Liver (tissue), 3 donors: ENCODE measurements at regions not wholly inside any gene's neighbourhood (a gene's known extent, or its start where the extent isn't known, plus 50 kb on each side); places are given as distances from the start of the nearest gene placed in this dataset.

Experiments used
- CTCF ChIP-seq: fragments of 150-350 bp; IDR thresholded peaks from 2 replicates; pipeline ENCODE4 v1.5.1; 2017; ENCODE audit warnings: improper control_type of control experiment, low read depth, low read length; ENCODE audit not compliant: missing input control
- GABPA ChIP-seq, 2 donors: IDR thresholded peaks in 1 of 2; conservative IDR thresholded peaks in 1 of 2; 2 replicates each; pipeline ENCODE4 v1.6.1; 2016; ENCODE audit warnings: antibody characterized with exemption in 2 of 2, mild to moderate bottlenecking in 1 of 2, moderate library complexity in 1 of 2
- JUND ChIP-seq, 2 donors: IDR thresholded peaks; 2 replicates each; pipeline ENCODE4 v1.6.1; 2016; ENCODE audit warnings: antibody characterized with exemption in 2 of 2
- REST ChIP-seq: IDR thresholded peaks from 2 replicates; pipeline ENCODE4 v1.6.1; 2016; ENCODE audit warnings: antibody characterized with exemption, mild to moderate bottlenecking
- RXRA ChIP-seq, 2 donors: IDR thresholded peaks; 2 replicates each; pipeline ENCODE4 v1.6.1; 2017 to 2018; ENCODE audit warnings: antibody characterized with exemption in 2 of 2, mild to moderate bottlenecking in 1 of 2
- TAF1 ChIP-seq: conservative IDR thresholded peaks from 2 replicates; pipeline ENCODE4 v1.6.1; 2016; ENCODE audit warnings: antibody characterized with exemption, mild to moderate bottlenecking
- ZBTB33 ChIP-seq: IDR thresholded peaks from 2 replicates; pipeline ENCODE4 v1.6.1; 2016; ENCODE audit warnings: antibody characterized with exemption
- donor health status: healthy.
- donor health status: healthy.

GRCh38 chrX:22712942-22713341, 286.8 kb upstream of the DDX53 start:
- TF ChIP-seq CTCF (no peak), ZBTB33 (no peak), GABPA (IDR thresholded peaks at IDR 0.05 in 1 of 2, conservative IDR thresholded peaks at IDR 0.05 in 1 of 2) (no peak), RXRA (IDR thresholded peaks at IDR 0.05) (no peak), REST (no peak), TAF1 (no peak), JUND (IDR thresholded peaks at IDR 0.05) (no peak)
